Endothelial cell of umbilical vein (primary cell): ENCODE measurements at regions not wholly inside any gene's neighbourhood (a gene's known extent, or its start where the extent isn't known, plus 50 kb on each side); places are given as distances from the start of the nearest gene placed in this dataset.
"Not testable (repeated sequence)": the region's sequence is repeated elsewhere in the genome, so short reads cannot be mapped to it uniquely, and the experiment has no call there.

Source experiments
- BruUV-seq: library from RNA; stranded (reverse); fragments of 400-500 nt; replicated peaks from 2 replicates; lab custom pipeline; 2021; lab: Mats Ljungman, UMichigan
- CTCF ChIA-PET: fragments of 300-600, 350-600 bp; sonication (Branson Sonifier 250); formaldehyde crosslinking; loops from one replicate; lab custom pipeline; 2021; ENCODE audit warnings: antibody characterized with exemption, inconsistent platforms; lab: Charles Lee
- POLR2A ChIA-PET: fragments of 300-600, 350-600 bp; sonication (Branson Sonifier 250); formaldehyde crosslinking; loops from one replicate; lab custom pipeline; 2021; ENCODE audit warnings: antibody characterized with exemption, inconsistent platforms; lab: Charles Lee
- DNase-seq: peaks from one replicate; pipeline ENCODE4 v3.0.0-alpha.2; 2011; ENCODE audit warnings: low read depth, low spot score
- FAIRE-seq: peaks from 2 replicates; lab custom pipeline; 2011; peaks lifted over from hg19 to GRCh38; lab: Jason Lieb, UNC
- H2AFZ ChIP-seq: 2 replicates; pipeline ENCODE4 v1.6.0; 2012; ENCODE audit warnings: low read depth, low read length, control low read depth, inconsistent platforms
- H3K27ac ChIP-seq: 2 replicates; pipeline ENCODE4 v1.5.1; 2011; ENCODE audit warnings: low read depth, mild to moderate bottlenecking, control low read depth, low read length, moderate library complexity; ENCODE audit not compliant: insufficient read depth
- H3K27me3 ChIP-seq, 2 experiments: 2 replicates each; pipeline versions ENCODE4 v1.6.0 to v1.6.1; 2011; ENCODE audit warnings: low read length in 2 of 2, mixed read lengths in 1 of 2; ENCODE audit not compliant: control insufficient read depth in 2 of 2, insufficient read depth in 2 of 2
- H3K36me3 ChIP-seq, 2 experiments: 2 replicates in 1 of 2; 3 replicates in 1 of 2; pipeline ENCODE4 v1.5.1; 2011; ENCODE audit warnings: low read length in 2 of 2, mild to moderate bottlenecking in 1 of 2, moderate library complexity in 1 of 2; ENCODE audit not compliant: control insufficient read depth in 2 of 2, insufficient read depth in 2 of 2; ENCODE audit errors: extremely low read depth in 1 of 2
- H3K4me1 ChIP-seq: 3 replicates; pipeline ENCODE4 v1.5.1; 2011; ENCODE audit warnings: mild to moderate bottlenecking, low read length; ENCODE audit not compliant: control insufficient read depth, insufficient read depth; ENCODE audit errors: extremely low read depth
- H3K4me2 ChIP-seq: 2 replicates; pipeline ENCODE4 v1.6.1; 2011; ENCODE audit warnings: low read length, control low read depth, mixed read lengths; ENCODE audit not compliant: insufficient read depth
- H3K4me3 ChIP-seq, 3 experiments: fragments of 200-600 bp in 1 of 3; sonication (generic), shearing (Covaris generic) in 1 of 3; replicated peaks in 1 of 3; 2 replicates each; pipeline ENCODE4 v1.5.1; 2011 to 2016; ENCODE audit warnings: control low read depth in 3 of 3, low read length in 3 of 3, mild to moderate bottlenecking in 2 of 3, inconsistent platforms in 1 of 3, low read depth in 1 of 3, moderate library complexity in 1 of 3; ENCODE audit not compliant: insufficient read depth in 1 of 3
- H3K79me2 ChIP-seq: 2 replicates; pipeline ENCODE4 v1.6.0; 2012; ENCODE audit warnings: low read length, inconsistent platforms; ENCODE audit not compliant: control insufficient read depth, insufficient read depth
- H3K9ac ChIP-seq: replicated peaks from 2 replicates; pipeline ENCODE3; 2011; ENCODE audit warnings: low read length, control low read depth; ENCODE audit not compliant: insufficient read depth; ENCODE audit errors: extremely low read depth
- H3K9me1 ChIP-seq: replicated peaks from 3 replicates; pipeline ENCODE4 v1.6.0; 2011; ENCODE audit warnings: mild to moderate bottlenecking, low read length; ENCODE audit not compliant: control insufficient read depth, insufficient read depth; ENCODE audit errors: extremely low read depth
- H3K9me3 ChIP-seq: replicated peaks from 2 replicates; pipeline ENCODE4 v1.5.1; 2012; ENCODE audit warnings: low read length, inconsistent platforms; ENCODE audit not compliant: control insufficient read depth, insufficient read depth
- H4K20me1 ChIP-seq: replicated peaks from 2 replicates; pipeline ENCODE3; 2011; ENCODE audit warnings: mild to moderate bottlenecking, low read length; ENCODE audit not compliant: control insufficient read depth, insufficient read depth; ENCODE audit errors: extremely low read depth
- EZH2 ChIP-seq: IDR thresholded peaks from 2 replicates; pipeline ENCODE4 v1.6.1; 2012; ENCODE audit warnings: borderline replicate concordance, low read depth, mild to moderate bottlenecking, moderate library complexity, low read length, inconsistent platforms; ENCODE audit not compliant: severe bottlenecking
- FOS ChIP-seq: IDR thresholded peaks from 2 replicates; pipeline ENCODE4 v1.6.1; 2011; ENCODE audit warnings: mild to moderate bottlenecking, low read length, moderate library complexity, borderline replicate concordance; ENCODE audit not compliant: insufficient read depth
- GATA2 ChIP-seq: IDR thresholded peaks from 2 replicates; pipeline ENCODE4 v1.7.0; 2011; ENCODE audit warnings: low read depth, mild to moderate bottlenecking, moderate library complexity, mixed read lengths, low read length; ENCODE audit not compliant: insufficient read length, insufficient read depth
- JUN ChIP-seq: IDR thresholded peaks from 2 replicates; pipeline ENCODE4 v1.6.1; 2011; ENCODE audit warnings: borderline replicate concordance, low read depth; ENCODE audit not compliant: insufficient read length, insufficient read depth
- MYC ChIP-seq: IDR thresholded peaks from one replicate; pipeline ENCODE4 v1.6.1; 2011; ENCODE audit warnings: mild to moderate bottlenecking, low read depth, low read length
- POLR2A ChIP-seq: IDR thresholded peaks from 2 replicates; pipeline ENCODE4 v1.6.1; 2012; ENCODE audit warnings: low read depth, mild to moderate bottlenecking, control low read depth, low read length
- POLR2AphosphoS5 ChIP-seq: IDR thresholded peaks from 2 replicates; pipeline ENCODE4 v1.6.1; 2012; ENCODE audit warnings: low read depth, mild to moderate bottlenecking, control low read depth, low read length, moderate library complexity; ENCODE audit not compliant: insufficient read depth
- dilution Hi-C: fragments of 300-500 bp; cut with MboI; formaldehyde crosslinking; loops from one replicate; pipeline ENCODE4 v1.15.0; 2019; ENCODE audit warnings: low sequenced_read_pairs; ENCODE audit not compliant: extremely low pct_ligation_motif_present
- intact Hi-C: fragments of 100-400 bp; cut with micrococcal nuclease; formaldehyde crosslinking; loops from one replicate; pipeline ENCODE4 v1.10.0; 2022
- TF ChIP-seq, protein P1 (sequence below): IDR thresholded peaks from 2 replicates; pipeline ENCODE4 v1.6.1; 2011; ENCODE audit not compliant: insufficient read depth, insufficient read length
- TF ChIP-seq, protein P2 (sequence below), 2 donors: IDR thresholded peaks; 1 replicate in 1 of 2; 2 replicates in 1 of 2; pipeline ENCODE4 v1.5.1; 2011; ENCODE audit warnings: low read length in 2 of 2, mild to moderate bottlenecking in 2 of 2, moderate library complexity in 2 of 2, control low read depth in 1 of 2, inconsistent platforms in 1 of 2, low read depth in 1 of 2; ENCODE audit not compliant: insufficient read depth in 1 of 2; ENCODE audit errors: extremely low read depth in 1 of 2

DNA sequence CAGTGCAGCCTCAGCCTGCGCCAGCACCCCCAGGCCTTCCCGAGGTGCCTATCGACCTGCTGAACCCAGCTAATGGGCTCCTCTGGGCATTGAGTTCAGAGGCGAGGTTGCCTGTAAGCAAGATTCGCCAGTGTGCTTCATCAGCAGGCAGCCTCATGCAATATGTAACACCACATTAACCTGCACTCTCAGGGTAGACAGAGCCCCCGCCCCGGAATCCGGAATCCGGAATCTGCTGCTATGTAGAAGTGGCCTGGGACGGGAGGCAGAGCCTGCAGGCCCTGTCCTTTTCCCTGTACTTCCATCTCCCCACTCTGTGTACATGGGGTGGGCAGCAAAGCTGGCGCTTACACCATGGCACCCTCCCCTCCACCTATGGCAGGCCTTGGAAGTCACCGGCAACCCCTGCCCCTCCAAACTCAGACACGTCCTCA lies 83.9 kb upstream of the RET start:
- H4K20me1 ChIP-seq = no peaks in the 10 kb centered on the region
- H3K4me1 ChIP-seq = no peaks in the 10 kb centered on the region
- no peaks in the 10 kb centered on the region for H3K79me2 ChIP-seq
- intact Hi-C loops (no loop called here), dilution Hi-C loops (no loop called here)
- no peak overlapping the region for H3K27ac ChIP-seq
- no peak overlapping the region for H3K4me2 ChIP-seq
- no peaks in the 10 kb centered on the region for H3K27me3 ChIP-seq
- no peaks in the 10 kb centered on the region for H3K36me3 ChIP-seq
- no peak overlapping the region for H2AFZ ChIP-seq
- H3K9me3 ChIP-seq = no peaks in the 10 kb centered on the region
- H3K9me1 ChIP-seq = no peaks in the 10 kb centered on the region
- no peak overlapping the region for H3K4me3 ChIP-seq
- H3K9ac ChIP-seq = no peak overlapping the region
- CTCF ChIA-PET = no interaction called here
- POLR2A ChIA-PET = no interaction called here
- BruUV-seq = no TSS peak
- TF ChIP-seq, protein P1, sequence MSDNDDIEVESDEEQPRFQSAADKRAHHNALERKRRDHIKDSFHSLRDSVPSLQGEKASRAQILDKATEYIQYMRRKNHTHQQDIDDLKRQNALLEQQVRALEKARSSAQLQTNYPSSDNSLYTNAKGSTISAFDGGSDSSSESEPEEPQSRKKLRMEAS = no peak
- TF ChIP-seq MYC (no peak), JUN (no peak), POLR2A (no peak), POLR2AphosphoS5 (no peak), EZH2 (no peak), GATA2 (no peak), FOS (no peak)
- TF ChIP-seq, protein P2, sequence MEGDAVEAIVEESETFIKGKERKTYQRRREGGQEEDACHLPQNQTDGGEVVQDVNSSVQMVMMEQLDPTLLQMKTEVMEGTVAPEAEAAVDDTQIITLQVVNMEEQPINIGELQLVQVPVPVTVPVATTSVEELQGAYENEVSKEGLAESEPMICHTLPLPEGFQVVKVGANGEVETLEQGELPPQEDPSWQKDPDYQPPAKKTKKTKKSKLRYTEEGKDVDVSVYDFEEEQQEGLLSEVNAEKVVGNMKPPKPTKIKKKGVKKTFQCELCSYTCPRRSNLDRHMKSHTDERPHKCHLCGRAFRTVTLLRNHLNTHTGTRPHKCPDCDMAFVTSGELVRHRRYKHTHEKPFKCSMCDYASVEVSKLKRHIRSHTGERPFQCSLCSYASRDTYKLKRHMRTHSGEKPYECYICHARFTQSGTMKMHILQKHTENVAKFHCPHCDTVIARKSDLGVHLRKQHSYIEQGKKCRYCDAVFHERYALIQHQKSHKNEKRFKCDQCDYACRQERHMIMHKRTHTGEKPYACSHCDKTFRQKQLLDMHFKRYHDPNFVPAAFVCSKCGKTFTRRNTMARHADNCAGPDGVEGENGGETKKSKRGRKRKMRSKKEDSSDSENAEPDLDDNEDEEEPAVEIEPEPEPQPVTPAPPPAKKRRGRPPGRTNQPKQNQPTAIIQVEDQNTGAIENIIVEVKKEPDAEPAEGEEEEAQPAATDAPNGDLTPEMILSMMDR (IDR thresholded peaks at IDR 0.05; ENCODE audit: extremely low read depth in 1 of 2, insufficient read depth in 1 of 2, low read depth in 1 of 2, low read length in 2 of 2) = no peak
- DNase-seq (no peak), FAIRE-seq (no peak)

DNA sequence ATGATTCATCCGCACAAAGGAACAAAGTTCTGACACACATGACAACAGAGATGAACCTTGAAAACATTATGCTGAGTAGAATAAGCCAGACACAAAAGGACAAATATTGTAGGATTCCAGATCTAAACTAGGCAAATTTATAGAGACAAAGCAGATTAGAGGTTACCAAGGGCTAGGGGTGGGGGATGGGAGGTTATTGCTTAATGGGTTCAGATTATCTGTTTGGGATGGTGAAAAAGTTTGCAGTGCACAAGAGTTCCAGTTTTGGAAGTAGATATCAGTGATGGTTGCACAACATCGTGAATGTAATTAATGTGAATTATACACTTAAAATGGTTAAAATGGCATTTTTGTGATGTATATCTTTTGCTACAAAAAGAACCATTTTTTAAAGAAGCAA lies 82.0 kb upstream of the RET start:
- H2AFZ ChIP-seq, H3K36me3 ChIP-seq, H3K4me2 ChIP-seq, H3K27me3 ChIP-seq, POLR2A ChIA-PET, H4K20me1 ChIP-seq, dilution Hi-C loops, H3K27ac ChIP-seq, BruUV-seq, H3K4me1 ChIP-seq, H3K9me3 ChIP-seq, intact Hi-C loops, H3K9me1 ChIP-seq, H3K79me2 ChIP-seq, DNase-seq, CTCF ChIA-PET, H3K9ac ChIP-seq, H3K4me3 ChIP-seq: not testable (repeated sequence)
- peak; percentile 61 for FAIRE-seq
